B cell (primary cell): ENCODE measurements at regions not wholly inside any gene's neighbourhood (a gene's known extent, or its start where the extent isn't known, plus 50 kb on each side); places are given as distances from the start of the nearest gene placed in this dataset.

Experiments
- ATAC-seq: fragments of 200-7000 bp; cut with Tn5 transposase; one replicate; pipeline ENCODE4 v1.10.0; 2021; ENCODE audit warnings: low read depth, mild to moderate bottlenecking, moderate number of reproducible peaks, moderate library complexity
- CTCF ChIA-PET: fragments of 350-600 bp; sonication (Branson Sonifier 250); formaldehyde crosslinking; loops from one replicate; lab custom pipeline; 2021; ENCODE audit warnings: antibody characterized with exemption, inconsistent platforms; lab: Charles Lee
- POLR2A ChIA-PET: fragments of 350-600 bp; sonication (Branson Sonifier 250); formaldehyde crosslinking; loops from one replicate; lab custom pipeline; 2021; ENCODE audit warnings: antibody characterized with exemption; lab: Charles Lee
- DNase-seq: peaks from one replicate; pipeline ENCODE4 v3.0.0; 2013
- H2AFZ ChIP-seq: 2 replicates; pipeline ENCODE4 v1.6.1; 2012; ENCODE audit warnings: mild to moderate bottlenecking, low read depth, low read length; ENCODE audit not compliant: insufficient read depth, poor library complexity, severe bottlenecking
- H3K27ac ChIP-seq, 2 donors: 1 replicate in 1 of 2; 2 replicates in 1 of 2; pipeline ENCODE4 v1.5.1; 2012 to 2013; ENCODE audit warnings: low read length in 2 of 2, mild to moderate bottlenecking in 2 of 2, moderate library complexity in 1 of 2
- H3K27me3 ChIP-seq, 4 experiments: fragments of 200-600 bp in 1 of 4; sonication (generic) in 1 of 4; replicated peaks in 1 of 4; 1 replicate in 2 of 4; 2 replicates in 2 of 4; pipeline versions ENCODE4 v1.6.1 to v1.7.0; 2013 to 2016; ENCODE audit warnings: low read length in 3 of 4, mild to moderate bottlenecking in 2 of 4, mixed read lengths in 1 of 4, moderate library complexity in 1 of 4; ENCODE audit not compliant: insufficient read depth in 4 of 4, control insufficient read depth in 3 of 4; ENCODE audit errors: control extremely low read depth in 1 of 4
- H3K36me3 ChIP-seq, 2 experiments: replicated peaks in 1 of 2; 1 replicate in 1 of 2; 2 replicates in 1 of 2; pipeline versions ENCODE4 v1.6.1 to v1.7.1; 2013; ENCODE audit warnings: low read length in 1 of 2; ENCODE audit not compliant: insufficient read depth in 2 of 2, control insufficient read depth in 1 of 2; ENCODE audit errors: control extremely low read depth in 1 of 2, extremely low read depth in 1 of 2
- H3K4me1 ChIP-seq, 2 donors: fragments of 200-600 bp in 1 of 2; sonication (generic) in 1 of 2; 1 replicate in 1 of 2; 2 replicates in 1 of 2; pipeline versions ENCODE4 v1.5.1 to v1.6.1; 2013 to 2017; ENCODE audit warnings: low read length in 2 of 2; ENCODE audit not compliant: control insufficient read depth in 2 of 2, insufficient read depth in 2 of 2
- H3K4me2 ChIP-seq: replicated peaks from 2 replicates; pipeline ENCODE3; 2012; ENCODE audit warnings: mild to moderate bottlenecking, low read depth, low read length; ENCODE audit not compliant: poor library complexity, severe bottlenecking
- H3K4me3 ChIP-seq, 5 experiments: fragments of 200-600 bp in 1 of 5; sonication (generic) in 1 of 5; 1 replicate in 3 of 5; 2 replicates in 2 of 5; pipeline versions ENCODE4 v1.5.1 to v1.7.0; 2011 to 2016; ENCODE audit warnings: low read length in 4 of 5, mild to moderate bottlenecking in 4 of 5, low read depth in 2 of 5, control low read depth in 1 of 5, moderate library complexity in 1 of 5; ENCODE audit not compliant: insufficient read depth in 1 of 5; ENCODE audit errors: control extremely low read depth in 1 of 5, extremely low read depth in 1 of 5
- H3K79me2 ChIP-seq: fragments of 200-600 bp; sonication (generic); one replicate; pipeline ENCODE4 v1.6.0; 2016; ENCODE audit warnings: low read length; ENCODE audit not compliant: control insufficient read depth, insufficient read depth
- H3K9ac ChIP-seq: fragments of 200-600 bp; sonication (generic); 2 replicates; pipeline ENCODE4 v1.6.1; 2017; ENCODE audit warnings: mild to moderate bottlenecking, low read length, moderate library complexity
- H3K9me3 ChIP-seq, 3 donors: one replicate each; pipeline versions ENCODE4 v1.6.1 to v1.7.1; 2013; ENCODE audit warnings: low read length in 2 of 3; ENCODE audit not compliant: control insufficient read depth in 2 of 3, insufficient read depth in 1 of 3; ENCODE audit errors: control extremely low read depth in 1 of 3
- H4K20me1 ChIP-seq: 2 replicates; pipeline ENCODE4 v1.6.0; 2012; ENCODE audit warnings: mild to moderate bottlenecking, low read length; ENCODE audit not compliant: insufficient read depth, control insufficient read depth, poor library complexity, severe bottlenecking
- H3K27ac Mint-ChIP-seq: one replicate; pipeline ENCODE4 v1.8.0; 2021; ENCODE audit warnings: mixed read lengths
- H3K27me3 Mint-ChIP-seq: one replicate; pipeline ENCODE4 v1.8.0; 2021; ENCODE audit warnings: mixed read lengths
- H3K4me1 Mint-ChIP-seq: one replicate; pipeline ENCODE4 v1.8.0; 2021; ENCODE audit warnings: mixed read lengths
- H3K4me3 Mint-ChIP-seq: one replicate; pipeline ENCODE4 v1.8.0; 2021; ENCODE audit warnings: mixed read lengths
- H3K9me3 Mint-ChIP-seq: one replicate; pipeline ENCODE4 v1.8.0; 2022; ENCODE audit warnings: mixed read lengths; ENCODE audit not compliant: insufficient read depth
- EZH2 ChIP-seq: IDR thresholded peaks from 2 replicates; pipeline ENCODE4 v1.6.1; 2012; ENCODE audit warnings: borderline replicate concordance, low read depth, mild to moderate bottlenecking, moderate library complexity, low read length; ENCODE audit not compliant: insufficient read depth, poor library complexity, severe bottlenecking
- WGBS: methylation state at CpG from one replicate; pipeline ENCODE4 v1.1.5; 2013; ENCODE audit warnings: missing lambda C conversion rate; ENCODE audit not compliant: insufficient coverage; 5-methylcytosine and 5-hydroxymethylcytosine counted together
- intact Hi-C: fragments of 100-400 bp; cut with micrococcal nuclease; formaldehyde crosslinking; loops from one replicate; pipeline ENCODE4 v1.10.0; 2022
- TF ChIP-seq, protein P1 (sequence below): fragments of 200-600 bp; IDR thresholded peaks from one replicate; pipeline ENCODE4 v1.8.0; 2022; ENCODE audit warnings: antibody characterized with exemption, mild to moderate bottlenecking

DNA sequence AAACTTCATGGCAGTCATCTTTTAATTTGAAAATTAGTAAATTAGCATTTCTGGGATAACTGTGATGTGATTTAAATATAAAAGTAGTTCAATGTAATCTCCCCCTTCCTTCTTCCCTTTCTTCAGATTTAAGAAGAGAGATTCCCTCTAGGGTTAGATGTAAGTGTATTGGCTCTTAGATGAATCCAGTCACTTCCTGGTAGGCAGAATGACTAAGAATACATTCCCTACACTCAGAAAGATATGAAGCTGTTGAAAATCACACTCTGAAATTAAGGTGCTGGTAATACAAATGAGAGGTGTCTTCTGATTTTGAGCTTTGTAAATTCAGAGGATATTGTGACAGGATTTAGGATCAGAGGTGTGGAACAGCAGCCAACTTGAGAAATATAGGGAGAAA lies 71.6 kb downstream of the TDRD15 start:
- no peak overlapping the region for H2AFZ ChIP-seq
- H3K27ac Mint-ChIP-seq: no peak overlapping the region
- H3K27me3 Mint-ChIP-seq: peaks cover 6% of the 10 kb centered on the region
- H3K27ac ChIP-seq: no peak overlapping the region
- H3K4me2 ChIP-seq: no peak overlapping the region
- no peak overlapping the region for H3K4me3 ChIP-seq
- H3K4me3 Mint-ChIP-seq: no peak overlapping the region
- no peaks in the 10 kb centered on the region for H3K9me3 ChIP-seq
- H4K20me1 ChIP-seq: no peaks in the 10 kb centered on the region
- intact Hi-C loops: no loop called here
- no peak for TF ChIP-seq EZH2
- TF ChIP-seq, protein P1, sequence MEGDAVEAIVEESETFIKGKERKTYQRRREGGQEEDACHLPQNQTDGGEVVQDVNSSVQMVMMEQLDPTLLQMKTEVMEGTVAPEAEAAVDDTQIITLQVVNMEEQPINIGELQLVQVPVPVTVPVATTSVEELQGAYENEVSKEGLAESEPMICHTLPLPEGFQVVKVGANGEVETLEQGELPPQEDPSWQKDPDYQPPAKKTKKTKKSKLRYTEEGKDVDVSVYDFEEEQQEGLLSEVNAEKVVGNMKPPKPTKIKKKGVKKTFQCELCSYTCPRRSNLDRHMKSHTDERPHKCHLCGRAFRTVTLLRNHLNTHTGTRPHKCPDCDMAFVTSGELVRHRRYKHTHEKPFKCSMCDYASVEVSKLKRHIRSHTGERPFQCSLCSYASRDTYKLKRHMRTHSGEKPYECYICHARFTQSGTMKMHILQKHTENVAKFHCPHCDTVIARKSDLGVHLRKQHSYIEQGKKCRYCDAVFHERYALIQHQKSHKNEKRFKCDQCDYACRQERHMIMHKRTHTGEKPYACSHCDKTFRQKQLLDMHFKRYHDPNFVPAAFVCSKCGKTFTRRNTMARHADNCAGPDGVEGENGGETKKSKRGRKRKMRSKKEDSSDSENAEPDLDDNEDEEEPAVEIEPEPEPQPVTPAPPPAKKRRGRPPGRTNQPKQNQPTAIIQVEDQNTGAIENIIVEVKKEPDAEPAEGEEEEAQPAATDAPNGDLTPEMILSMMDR: no peak
- H3K36me3 ChIP-seq: no peaks in the 10 kb centered on the region
- ChIA-PET CTCF (no interaction called here), POLR2A (no interaction called here)
- H3K9ac ChIP-seq: no peak overlapping the region
- no peak for ATAC-seq
- no peaks in the 10 kb centered on the region for H3K9me3 Mint-ChIP-seq
- no peaks in the 10 kb centered on the region for H3K27me3 ChIP-seq
- no peaks in the 10 kb centered on the region for H3K4me1 ChIP-seq
- H3K4me1 Mint-ChIP-seq: no peaks in the 10 kb centered on the region
- no peaks in the 10 kb centered on the region for H3K79me2 ChIP-seq
- DNase-seq: no peak

DNA sequence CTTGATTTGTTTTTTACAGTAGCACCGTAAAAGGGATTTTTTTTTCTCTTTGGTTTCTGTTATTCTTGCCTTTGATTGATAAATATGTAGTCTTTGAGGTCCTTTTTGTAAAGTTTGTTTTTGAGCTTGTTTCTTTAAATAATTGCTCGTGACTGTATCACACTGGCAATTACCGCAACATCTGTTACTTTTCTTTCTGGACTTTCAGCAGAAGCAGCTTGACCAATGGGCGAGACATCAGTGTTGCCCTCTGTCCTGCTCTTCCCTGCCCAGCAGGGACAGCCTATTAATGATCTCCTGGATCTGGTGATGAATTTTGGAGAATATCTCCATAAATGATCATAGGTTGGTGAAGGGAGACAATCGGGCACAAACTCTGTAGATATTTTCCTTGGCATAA lies 74.9 kb downstream of the TDRD15 start:
- no peaks in the 10 kb centered on the region for H3K9me3 Mint-ChIP-seq
- intact Hi-C loops: no loop called here
- no peaks in the 10 kb centered on the region for H3K4me1 Mint-ChIP-seq
- no peaks in the 10 kb centered on the region for H3K9me3 ChIP-seq
- H4K20me1 ChIP-seq: no peaks in the 10 kb centered on the region
- no peaks in the 10 kb centered on the region for H3K79me2 ChIP-seq
- no peak overlapping the region for H3K27ac ChIP-seq
- no peaks in the 10 kb centered on the region for H3K36me3 ChIP-seq
- H3K9ac ChIP-seq: no peak overlapping the region
- POLR2A ChIA-PET: no interaction called here
- CTCF ChIA-PET: no interaction called here
- no peak overlapping the region for H3K4me3 Mint-ChIP-seq
- WGBS: 100% methylated on average over 3 of the region's 5 CpGs
- peaks cover 9% of the 10 kb centered on the region for H3K27me3 Mint-ChIP-seq
- ATAC-seq: no peak
- DNase-seq: no peak
- no peaks in the 10 kb centered on the region for H3K27me3 ChIP-seq
- no peaks in the 10 kb centered on the region for H3K4me1 ChIP-seq
- no peak overlapping the region for H3K4me3 ChIP-seq
- no peak overlapping the region for H3K4me2 ChIP-seq
- no peak overlapping the region for H2AFZ ChIP-seq
- no peak overlapping the region for H3K27ac Mint-ChIP-seq
- TF ChIP-seq EZH2: no peak
- TF ChIP-seq, protein P1: no peak
